Thymus (tissue), 11 donors: ENCODE measurements at regions not wholly inside any gene's neighbourhood (a gene's known extent, or its start where the extent isn't known, plus 50 kb on each side); places are given as distances from the start of the nearest gene placed in this dataset.

Experiments
- DNase-seq, 9 donors: peaks; one replicate each; pipeline ENCODE4 v3.0.0-alpha.2; 2013; ENCODE audit warnings: low spot score in 9 of 9, low read depth in 6 of 9, missing footprints in 1 of 9
- H3K27ac ChIP-seq, 2 donors: one replicate each; pipeline ENCODE4 v1.5.1; 2013; ENCODE audit warnings: control low read depth in 1 of 2, low read depth in 1 of 2, low read length in 1 of 2, mild to moderate bottlenecking in 1 of 2, moderate library complexity in 1 of 2
- H3K27me3 ChIP-seq, 2 donors: one replicate each; pipeline ENCODE4 v1.5.1; 2013; ENCODE audit warnings: low read length in 1 of 2; ENCODE audit not compliant: control insufficient read depth in 2 of 2, insufficient read depth in 1 of 2
- H3K36me3 ChIP-seq, 2 donors: one replicate each; pipeline ENCODE4 v1.5.1; 2013; ENCODE audit warnings: low read length in 1 of 2, mild to moderate bottlenecking in 1 of 2, moderate library complexity in 1 of 2; ENCODE audit not compliant: control insufficient read depth in 2 of 2, insufficient read depth in 2 of 2
- H3K4me1 ChIP-seq, 2 donors: one replicate each; pipeline ENCODE4 v1.5.1; 2013; ENCODE audit warnings: low read length in 2 of 2; ENCODE audit not compliant: control insufficient read depth in 2 of 2, insufficient read depth in 2 of 2
- H3K4me3 ChIP-seq, 2 donors: one replicate each; pipeline ENCODE4 v1.5.1; 2013; ENCODE audit warnings: low read length in 2 of 2, control low read depth in 1 of 2, mild to moderate bottlenecking in 1 of 2
- H3K9me3 ChIP-seq, 2 donors: one replicate each; pipeline ENCODE4 v1.5.1; 2013; ENCODE audit warnings: low read length in 1 of 2, mild to moderate bottlenecking in 1 of 2; ENCODE audit not compliant: control insufficient read depth in 2 of 2, insufficient read depth in 1 of 2
- WGBS: extraction: QIAGEN DNeasy Blood & Tissue Kit; methylation state at CpG from one replicate; pipeline ENCODE4 v1.1.7; 2013; 5-methylcytosine and 5-hydroxymethylcytosine counted together
- donor health status: healthy.

DNA sequence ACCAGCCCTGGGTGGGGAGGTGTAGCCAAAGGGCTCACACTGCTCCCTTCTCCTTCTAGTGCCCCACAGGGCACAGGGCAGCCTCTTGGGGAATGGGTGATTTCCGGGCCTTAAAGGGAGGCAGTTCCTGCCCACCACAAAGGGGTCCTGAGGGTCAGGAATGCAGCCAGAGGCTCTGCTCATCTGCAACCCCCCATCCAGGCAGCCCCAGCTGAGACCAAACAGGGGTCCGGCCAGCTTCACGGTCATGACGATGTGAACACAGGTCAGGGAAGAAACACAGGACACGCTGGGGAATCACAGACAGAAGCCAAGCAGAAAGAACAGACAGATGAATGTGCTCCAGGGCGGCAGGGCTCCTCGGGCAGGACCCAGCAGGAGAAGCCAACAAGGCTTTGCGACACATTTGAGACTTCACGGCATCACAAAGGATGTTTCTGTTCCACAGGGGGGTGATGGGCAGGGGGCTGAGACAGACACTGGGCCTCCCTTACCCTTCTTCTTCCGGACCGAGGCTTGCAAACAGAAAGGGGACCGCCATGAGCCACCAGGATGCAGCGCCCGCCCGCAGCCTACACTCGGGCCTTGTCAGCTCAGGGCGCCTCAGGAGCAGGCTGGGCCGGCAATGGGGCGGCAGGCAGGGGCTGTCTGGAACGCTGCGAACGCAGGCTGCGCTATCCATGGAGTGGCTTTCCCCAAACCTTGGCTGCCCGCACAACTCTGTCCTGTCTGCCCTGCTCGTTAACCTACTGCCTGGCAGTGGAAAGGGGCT lies 101.9 kb downstream of the CTTN start:
- no peak for DNase-seq
- 97% methylated on average over 25 of the region's 25 CpGs for WGBS
- H3K36me3 ChIP-seq, result no peaks in the 10 kb centered on the region
- H3K9me3 ChIP-seq, result no peaks in the 10 kb centered on the region
- H3K4me1 ChIP-seq, result no peaks in the 10 kb centered on the region
- H3K4me3 ChIP-seq, result no peak overlapping the region
- no peaks in the 10 kb centered on the region for H3K27me3 ChIP-seq
- H3K27ac ChIP-seq, result no peak overlapping the region

- Histone ChIP-seq H3K9me3 (no peaks in the 10 kb centered on the region), H3K4me1 (no peaks in the 10 kb centered on the region), H3K4me3 (no peak overlapping the region), H3K36me3 (no peaks in the 10 kb centered on the region), H3K27ac (no peak overlapping the region), H3K27me3 (no peaks in the 10 kb centered on the region)
- no peak for DNase-seq
- WGBS, result 95% methylated on average over 26 of the region's 26 CpGs
These were observed 102.9 kb downstream of the CTTN start for GRCh38 chr11:70501051-70501901.

- WGBS, result 95% methylated on average over 18 of the region's 18 CpGs
- Histone ChIP-seq H3K36me3 (no peaks in the 10 kb centered on the region), H3K27ac (no peak overlapping the region), H3K27me3 (no peaks in the 10 kb centered on the region), H3K4me1 (no peaks in the 10 kb centered on the region), H3K9me3 (no peaks in the 10 kb centered on the region), H3K4me3 (no peak overlapping the region)
- no peak for DNase-seq
These were observed 103.7 kb downstream of the CTTN start for GRCh38 chr11:70501933-70502540.

GRCh38 chr11:70502677-70503467 lies 104.5 kb downstream of the CTTN start:
- Histone ChIP-seq H3K4me1 (no peaks in the 10 kb centered on the region), H3K27me3 (no peaks in the 10 kb centered on the region), H3K36me3 (no peaks in the 10 kb centered on the region), H3K4me3 (no peak overlapping the region), H3K9me3 (no peaks in the 10 kb centered on the region), H3K27ac (no peak overlapping the region)
- DNase-seq, result no peak
- WGBS, result 91% methylated on average over 15 of the region's 15 CpGs

DNA sequence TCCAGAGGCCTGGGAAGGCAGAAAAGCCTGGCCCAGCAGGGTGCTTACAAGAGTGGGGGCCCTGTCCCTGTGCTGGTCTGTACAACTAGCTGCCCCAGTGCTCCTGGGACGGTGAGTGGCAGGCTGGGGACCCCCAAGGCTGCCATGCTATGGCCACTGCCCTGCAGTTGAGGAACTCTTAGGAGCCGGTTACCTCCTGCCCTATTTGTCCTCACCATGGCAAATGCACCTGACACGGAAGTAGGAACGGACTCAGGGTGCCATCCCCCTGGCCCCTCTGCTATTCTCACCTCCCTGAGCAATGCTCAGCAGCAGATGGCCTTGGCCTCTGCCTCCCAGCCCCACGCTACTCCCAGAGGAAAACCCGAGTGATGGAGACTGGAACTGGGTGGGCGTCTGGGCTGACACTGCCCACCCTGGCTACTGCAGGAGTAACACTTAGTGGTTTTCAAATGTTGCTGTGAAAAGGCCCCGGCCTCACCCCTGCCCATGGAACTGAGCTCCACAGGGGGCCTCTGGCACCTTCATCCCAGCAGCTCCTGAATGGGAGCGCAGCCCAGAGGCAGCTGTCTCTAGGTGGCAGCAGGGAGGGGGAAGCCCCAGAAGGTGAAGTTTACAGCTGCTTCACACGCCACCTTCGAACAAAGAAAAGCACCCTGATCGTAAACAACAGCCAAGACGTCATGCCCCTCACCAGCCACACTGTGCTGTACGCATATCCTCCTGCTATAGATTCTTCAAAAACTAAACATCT lies 105.3 kb downstream of the CTTN start:
- Histone ChIP-seq H3K27ac (no peak overlapping the region), H3K4me1 (no peaks in the 10 kb centered on the region), H3K36me3 (no peaks in the 10 kb centered on the region), H3K27me3 (no peaks in the 10 kb centered on the region), H3K4me3 (no peak overlapping the region), H3K9me3 (no peaks in the 10 kb centered on the region)
- WGBS, result 89% methylated on average over 14 of the region's 14 CpGs
- DNase-seq, result no peak

DNA sequence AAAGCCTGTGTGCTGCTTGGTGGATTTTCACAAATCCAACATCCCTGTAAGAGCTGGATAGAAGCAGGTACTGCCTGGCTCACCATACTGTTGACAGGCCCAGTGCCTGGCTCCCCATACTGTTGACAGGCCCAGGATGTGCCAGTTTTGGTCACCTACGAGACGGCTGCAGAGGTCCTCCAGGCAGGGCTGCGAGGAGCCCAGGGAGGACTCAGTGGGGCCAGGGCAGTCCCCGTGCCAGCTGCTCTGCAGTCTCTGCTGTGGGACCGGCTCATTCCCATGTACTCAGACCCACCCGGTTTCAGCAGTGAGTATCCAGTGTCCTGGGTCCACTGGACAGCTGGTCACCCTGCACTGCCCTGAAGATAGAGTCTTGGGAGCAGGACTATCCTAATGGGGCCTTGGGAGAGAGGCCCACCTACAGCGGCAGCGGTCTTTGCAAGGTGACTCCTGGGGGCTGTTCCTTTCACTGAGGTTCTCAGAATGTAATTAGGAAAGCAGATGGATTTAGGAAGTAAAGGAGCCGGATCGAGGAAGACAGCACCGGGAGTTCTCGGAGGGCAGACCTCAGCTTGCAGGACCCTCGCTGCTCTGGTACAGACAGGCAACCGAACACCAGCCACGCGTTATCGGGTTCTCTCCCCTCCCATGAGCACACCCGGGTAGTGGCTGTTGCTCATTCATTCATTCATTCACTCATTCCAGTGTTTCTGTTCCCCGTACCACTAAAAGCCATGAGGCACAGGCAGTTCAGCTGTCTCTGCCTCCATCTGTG lies 106.1 kb downstream of the CTTN start:
- Histone ChIP-seq H3K4me1 (no peaks in the 10 kb centered on the region), H3K4me3 (no peak overlapping the region), H3K27ac (no peak overlapping the region), H3K36me3 (no peaks in the 10 kb centered on the region), H3K9me3 (no peaks in the 10 kb centered on the region), H3K27me3 (no peaks in the 10 kb centered on the region)
- 97% methylated on average over 19 of the region's 19 CpGs for WGBS
- no peak for DNase-seq

- Histone ChIP-seq H3K36me3 (no peaks in the 10 kb centered on the region), H3K9me3 (no peaks in the 10 kb centered on the region), H3K4me1 (no peaks in the 10 kb centered on the region), H3K27me3 (no peaks in the 10 kb centered on the region), H3K27ac (no peak overlapping the region), H3K4me3 (no peak overlapping the region)
- DNase-seq, result no peak
- 95% methylated on average over 11 of the region's 11 CpGs for WGBS
These were observed 107.0 kb downstream of the CTTN start for GRCh38 chr11:70505331-70505731.
